Activated CD4-positive, alpha-beta T cell treated with anti-CD3 and anti-CD28 coated beads, Interleukin-2, amount 50 U/mL, for 24 hours (primary cell): ENCODE measurements at regions not wholly inside any gene's neighbourhood (a gene's known extent, or its start where the extent isn't known, plus 50 kb on each side); places are given as distances from the start of the nearest gene placed in this dataset.
"Not testable (repeated sequence)": the region's sequence is repeated elsewhere in the genome, so short reads cannot be mapped to it uniquely, and the experiment has no call there.

Source experiments
- DNase-seq, 2 donors: peaks; one replicate each; pipeline ENCODE4 v3.0.0-alpha.2; 2020; ENCODE audit warnings: low read depth in 1 of 2, low spot score in 1 of 2

GRCh38 chr7:41437257-41438196 lies 265.4 kb downstream of the INHBA start:
- DNase-seq: no peak

- no peak for DNase-seq
Measured at GRCh38 chr7:41436139-41436538, 266.8 kb downstream of the INHBA start.

GRCh38 chr7:41435020-41435419 lies 267.9 kb downstream of the INHBA start:
- DNase-seq: not testable (repeated sequence)

GRCh38 chr7:41431671-41432070 lies 271.2 kb downstream of the INHBA start:
- DNase-seq: no peak

GRCh38 chr7:41428381-41428780 lies 274.5 kb downstream of the INHBA start:
- no peak for DNase-seq

- DNase-seq: no peak
Measured at GRCh38 chr7:41425926-41426325, 277.0 kb downstream of the INHBA start.

GRCh38 chr7:41421056-41421455 lies 281.8 kb downstream of the INHBA start:
- no peak for DNase-seq

GRCh38 chr7:41420421-41420820 lies 282.5 kb downstream of the INHBA start:
- no peak for DNase-seq

- no peak for DNase-seq
Measured at GRCh38 chr7:41418337-41418736, 284.6 kb downstream of the INHBA start.

- no peak for DNase-seq
Measured at GRCh38 chr7:41416208-41416595, 286.7 kb downstream of the INHBA start.

- DNase-seq: no peak
Measured at GRCh38 chr7:41415471-41416207, 287.3 kb downstream of the INHBA start.

- no peak for DNase-seq
Measured at GRCh38 chr7:41415051-41415450, 287.8 kb downstream of the INHBA start.

- DNase-seq: no peak
Measured at GRCh38 chr7:41404375-41405074, 298.4 kb downstream of the INHBA start.

- DNase-seq: no peak
Measured at GRCh38 chr7:41403291-41403690, 299.6 kb downstream of the INHBA start.

- DNase-seq: no peak
Measured at GRCh38 chr7:41401833-41402232, 301.1 kb downstream of the INHBA start.

- DNase-seq: no peak
Measured at GRCh38 chr7:41399171-41399570, 303.7 kb downstream of the INHBA start.

GRCh38 chr7:41391818-41392217 lies 311.1 kb downstream of the INHBA start:
- DNase-seq: no peak

GRCh38 chr7:41388933-41389332 lies 314.0 kb downstream of the INHBA start:
- DNase-seq: not testable (repeated sequence)

GRCh38 chr7:41385996-41386395 lies 316.9 kb downstream of the INHBA start:
- no peak for DNase-seq

- no peak for DNase-seq
Measured at GRCh38 chr7:41384418-41384817, 318.5 kb downstream of the INHBA start.

GRCh38 chr7:41383596-41383995 lies 319.3 kb downstream of the INHBA start:
- no peak for DNase-seq

- DNase-seq: no peak
Measured at GRCh38 chr7:41378156-41378555, 324.7 kb downstream of the INHBA start.
